Heart right ventricle (tissue), 16 donors: ENCODE measurements at regions not wholly inside any gene's neighbourhood (a gene's known extent, or its start where the extent isn't known, plus 50 kb on each side); places are given as distances from the start of the nearest gene placed in this dataset.

Source experiments
- ATAC-seq, 8 donors: fragments of 200-7000 bp; cut with Tn5 transposase; one replicate each; pipeline ENCODE4 v1.9.1; 2020; ENCODE audit warnings: mild to moderate bottlenecking in 8 of 8, moderate library complexity in 8 of 8, moderate number of reproducible peaks in 1 of 8
- DNase-seq, 2 donors: peaks; one replicate each; pipeline ENCODE4 v3.0.0-alpha.2; 2020
- H3K27ac ChIP-seq, 10 donors: fragments of 200-600 bp; sonication (generic) in 2 of 10; one replicate each; pipeline versions ENCODE4 v1.5.0 to v1.8.0; 2020 to 2022; ENCODE audit warnings: mild to moderate bottlenecking in 3 of 10
- H3K27me3 ChIP-seq, 7 donors: fragments of 200-600 bp; one replicate each; pipeline ENCODE4 v1.8.0; 2021 to 2022; ENCODE audit warnings: mild to moderate bottlenecking in 2 of 7
- H3K36me3 ChIP-seq, 9 donors: fragments of 200-600 bp; sonication (generic) in 1 of 9; one replicate each; pipeline versions ENCODE4 v1.5.0 to v1.8.0; 2020 to 2022; ENCODE audit warnings: mild to moderate bottlenecking in 2 of 9
- H3K4me1 ChIP-seq, 9 donors: fragments of 200-600 bp; sonication (generic) in 1 of 9; one replicate each; pipeline versions ENCODE4 v1.5.0 to v1.8.0; 2020 to 2022; ENCODE audit warnings: mild to moderate bottlenecking in 4 of 9
- H3K4me3 ChIP-seq, 10 donors: fragments of 200-600 bp; sonication (generic) in 2 of 10; one replicate each; pipeline versions ENCODE4 v1.5.0 to v1.8.0; 2020 to 2022; ENCODE audit warnings: mild to moderate bottlenecking in 7 of 10, moderate library complexity in 2 of 10
- H3K9me3 ChIP-seq, 11 donors: fragments of 200-600 bp in 10 of 11; sonication (generic) in 2 of 11; one replicate each; pipeline versions ENCODE4 v1.5.0 to v1.8.0; 2013 to 2022; ENCODE audit warnings: mild to moderate bottlenecking in 2 of 11, control low read depth in 1 of 11, moderate library complexity in 1 of 11
- CTCF ChIP-seq, 9 donors: fragments of 200-600 bp; sonication (generic) in 2 of 9; IDR thresholded peaks; one replicate each; pipeline versions ENCODE4 v1.5.0 to v1.8.0; 2021 to 2022; ENCODE audit warnings: antibody characterized with exemption in 9 of 9, mild to moderate bottlenecking in 5 of 9, moderate library complexity in 1 of 9
- WGBS, 2 donors: extraction: QIAGEN DNeasy Blood & Tissue Kit; methylation state at CpG; one replicate each; pipeline ENCODE4 v1.1.7; 2013; ENCODE audit warnings: inconsistent platforms in 1 of 2; 5-methylcytosine and 5-hydroxymethylcytosine counted together
- intact Hi-C, 10 donors: fragments of 100-400 bp; cut with DNase I; formaldehyde crosslinking; loops; one replicate each; pipeline versions ENCODE4 v1.11.1 to v1.14.2; 2022
- donor health status: Arrhythmogenic right ventricular cardiomyopathy.
- donor health status: ischemic (EF 13 %, LVEDD 7.1; RV severe dilation, severe dysfunction).
- donor health status: healthy with polysubstance abuse.
- donor health status: DM: no; HTN: yes; CAD: no.
- donor health status: DM: no; HTN: no; CAD: no.
- donor health status: ischemic (EF 25% LVEDD 6.9; RV normal size, moderate dysfunction).
- donor health status: ischemic (EF 25% LVEDD 5.7; RV mildly dilated, moderate dysfunction).
- donor health status: healthy.
- donor health status: DM: yes; HTN: yes; CAD: no.
- donor health status: Ischemic cardiomyopathy.
- donor health status: ischemic (EF 35%, LVEDD 5.7; RV mildly dilated, moderate dysfunction).
- donor health status: nonischemic (EF 11% LVEDD 7.7; RV severe dilation, severe dysfunction).
- donor health status: DM: yes; HTN: yes; CAD: no.
- donor health status: PGD.
- donor health status: ischemic (EF 29% LVEDD 5.4; RV normal size, mild dysfunction).
- donor health status: nonischemic (EF 23%, LVEDD 6.1; RV moderate dilation, normal function).

DNA sequence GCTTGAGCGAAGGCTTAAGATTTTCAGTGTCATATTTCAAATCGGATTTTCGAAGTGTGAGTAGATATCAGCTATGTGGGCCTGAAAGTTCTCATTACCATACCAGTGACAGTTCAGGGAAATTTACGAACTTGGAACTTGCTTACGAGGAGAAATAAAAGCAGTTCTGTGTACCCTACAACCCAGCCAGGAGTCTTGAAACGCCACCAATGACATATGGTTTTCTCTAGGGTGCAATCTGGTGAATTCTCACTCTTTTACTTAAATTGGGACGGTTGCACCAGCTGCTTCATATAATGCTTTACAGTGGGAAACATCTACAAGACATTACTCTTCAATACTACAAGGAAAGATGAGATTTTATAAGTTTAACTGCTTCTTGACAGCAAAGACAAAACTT lies 253.6 kb upstream of the FOXK1 start:
- no peak for DNase-seq
- Histone ChIP-seq H3K27ac (no peak overlapping the region), H3K4me1 (no peaks in the 10 kb centered on the region), H3K27me3 (no peaks in the 10 kb centered on the region), H3K4me3 (no peak overlapping the region), H3K9me3 (peaks cover 0 to 47% (median 21%) of the 10 kb centered on the region in 11 donors), H3K36me3 (no peaks in the 10 kb centered on the region)
- ATAC-seq = no peak
- intact Hi-C loops = no loop called here
- 68 to 71% methylated on average over 7 of the region's 7 CpGs for whole genome bisulfite sequencing, 2 donors
- no peak for TF ChIP-seq CTCF (IDR thresholded peaks at IDR 0.05)

- Histone ChIP-seq H3K4me1 (no peaks in the 10 kb centered on the region), H3K27ac (no peak overlapping the region), H3K4me3 (no peak overlapping the region), H3K36me3 (no peaks in the 10 kb centered on the region), H3K9me3 (peaks cover 0 to 43% (median 21%) of the 10 kb centered on the region in 11 donors), H3K27me3 (no peaks in the 10 kb centered on the region)
- 18 to 33% methylated on average over 1 of the region's 1 CpG for WGBS, 2 donors
- ATAC-seq (no peak), DNase-seq (no peak)
- intact Hi-C loops = no loop called here
- TF ChIP-seq CTCF (IDR thresholded peaks at IDR 0.05) = no peak
These were observed 251.9 kb upstream of the FOXK1 start for GRCh38 chr7:4430227-4430626.

DNA sequence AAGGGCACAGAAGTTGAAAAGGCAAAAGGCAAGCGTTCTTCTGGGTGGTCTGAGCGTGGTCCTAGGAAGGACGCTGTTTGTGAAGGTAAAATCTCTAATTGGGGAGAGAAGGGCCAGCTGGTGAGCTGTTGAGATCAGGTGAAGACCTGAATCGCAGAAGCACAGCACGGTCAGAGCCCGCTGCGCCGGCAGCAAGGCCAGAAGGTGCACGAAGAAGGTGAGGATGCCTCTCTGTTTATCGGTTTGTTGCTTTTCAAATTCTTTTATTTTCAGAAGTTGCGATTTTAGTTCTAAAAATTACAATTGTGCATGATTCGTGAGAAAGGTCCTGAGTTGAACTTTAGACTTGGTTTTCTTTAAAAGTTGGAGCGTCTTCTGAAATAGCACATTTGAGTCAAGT lies 247.8 kb upstream of the FOXK1 start:
- no peaks in the 10 kb centered on the region for H3K4me1 ChIP-seq
- H3K27me3 ChIP-seq = no peaks in the 10 kb centered on the region
- H3K27ac ChIP-seq = no peak overlapping the region
- intact Hi-C loops = no loop called here
- H3K4me3 ChIP-seq = peak overlapping the region in 1 of 10 donors; percentile 13
- H3K36me3 ChIP-seq = no peaks in the 10 kb centered on the region
- TF ChIP-seq CTCF (IDR thresholded peaks at IDR 0.05) = no peak
- 80 to 82% methylated on average over 13 of the region's 13 CpGs for WGBS, 2 donors
- DNase-seq (no peak), ATAC-seq (no peak)
- peaks cover 0 to 33% (median 14%) of the 10 kb centered on the region in 11 donors for H3K9me3 ChIP-seq

DNA sequence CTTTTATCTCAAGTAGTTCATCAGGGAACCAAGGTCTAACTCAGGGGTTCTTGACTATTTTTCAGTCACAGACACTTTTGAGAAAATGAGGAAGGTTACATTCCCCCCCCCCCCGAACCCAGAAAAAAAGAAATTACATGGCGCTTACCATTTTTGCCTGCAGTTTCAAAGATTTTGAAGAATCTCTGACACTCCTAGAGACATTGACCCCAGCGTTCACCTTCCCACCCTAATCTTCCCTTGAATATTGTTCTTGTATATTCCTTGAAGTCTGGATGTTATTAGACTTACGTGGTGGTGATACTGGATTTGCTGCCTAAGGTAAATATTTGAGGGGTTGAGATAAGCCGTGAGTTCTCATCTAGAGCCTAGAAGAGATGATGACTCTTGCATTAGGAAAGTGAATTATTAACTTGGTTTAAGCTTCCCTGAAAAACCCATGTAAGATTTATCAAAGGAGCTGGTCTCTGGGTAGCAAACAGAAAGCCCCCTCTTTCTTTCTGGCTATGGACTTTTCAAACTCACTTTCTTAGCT lies 245.7 kb upstream of the FOXK1 start:
- H3K9me3 ChIP-seq = peaks cover 0 to 14% (median 0%) of the 10 kb centered on the region in 11 donors
- H3K4me1 ChIP-seq = no peaks in the 10 kb centered on the region
- H3K4me3 ChIP-seq = no peak overlapping the region
- H3K36me3 ChIP-seq = no peaks in the 10 kb centered on the region
- ATAC-seq (no peak), DNase-seq (no peak)
- H3K27ac ChIP-seq = no peak overlapping the region
- intact Hi-C loops = no loop called here
- 66 to 82% methylated on average over 5 of the region's 5 CpGs for WGBS, 2 donors
- TF ChIP-seq CTCF (IDR thresholded peaks at IDR 0.05) = no peak
- H3K27me3 ChIP-seq = no peaks in the 10 kb centered on the region
